BLaER1 (cell line): ENCODE measurements at regions not wholly inside any gene's neighbourhood (a gene's known extent, or its start where the extent isn't known, plus 50 kb on each side); places are given as distances from the start of the nearest gene placed in this dataset.

Source experiments
- H3K27ac ChIP-seq: shearing (Covaris generic); formaldehyde crosslinking; 2 replicates; pipeline ENCODE4 v1.8.1; 2022
- H3K27me3 ChIP-seq: shearing (Covaris generic); formaldehyde crosslinking; 2 replicates; pipeline ENCODE4 v1.8.1; 2022
- H3K36me3 ChIP-seq: shearing (Covaris generic); formaldehyde crosslinking; 2 replicates; pipeline ENCODE4 v1.8.1; 2022
- H3K4me1 ChIP-seq: shearing (Covaris generic); formaldehyde crosslinking; 2 replicates; pipeline ENCODE4 v1.8.1; 2022
- H3K4me2 ChIP-seq: shearing (Covaris generic); formaldehyde crosslinking; 2 replicates; pipeline ENCODE4 v1.8.1; 2022
- H3K4me3 ChIP-seq: shearing (Covaris generic); formaldehyde crosslinking; 2 replicates; pipeline ENCODE4 v1.8.1; 2022
- H3K9ac ChIP-seq: shearing (Covaris generic); formaldehyde crosslinking; 2 replicates; pipeline ENCODE4 v1.8.1; 2022
- H3K9me3 ChIP-seq: shearing (Covaris generic); formaldehyde crosslinking; 2 replicates; pipeline ENCODE4 v1.8.1; 2022
- H4K20me1 ChIP-seq: shearing (Covaris generic); formaldehyde crosslinking; 2 replicates; pipeline ENCODE4 v1.8.1; 2022
- Cebpa-rat ChIP-seq: shearing (Covaris generic); IDR thresholded peaks from 2 replicates; pipeline ENCODE4 v1.8.1; 2022

DNA sequence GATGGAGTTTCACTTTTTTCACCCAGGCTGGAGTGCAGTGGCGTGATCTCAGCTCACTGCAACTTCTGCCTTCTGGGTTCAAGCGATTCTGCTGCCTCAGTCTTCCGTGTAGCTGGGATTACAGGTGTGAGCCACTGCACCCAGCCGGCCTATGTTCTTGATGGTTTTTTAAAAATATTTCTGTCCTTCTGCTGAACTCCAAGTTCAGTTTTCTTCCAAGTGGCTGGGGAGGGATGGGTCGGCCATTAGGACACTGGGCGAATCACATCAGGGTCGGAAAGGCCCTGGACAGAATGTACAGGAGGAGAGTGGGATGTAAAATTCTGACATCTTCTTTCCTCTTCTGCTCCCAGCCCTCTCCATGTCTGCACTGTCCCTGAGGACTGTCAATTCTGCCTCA lies 289.6 kb downstream of the PTPRU start:
- H3K4me2 ChIP-seq, result no peak overlapping the region
- no peaks in the 10 kb centered on the region for H3K27me3 ChIP-seq
- peaks cover 26% of the 10 kb centered on the region for H3K9me3 ChIP-seq
- peaks cover 12% of the 10 kb centered on the region for H3K4me1 ChIP-seq
- H3K27ac ChIP-seq, result no peak overlapping the region
- no peak overlapping the region for H3K9ac ChIP-seq
- no peak overlapping the region for H3K4me3 ChIP-seq
- H3K36me3 ChIP-seq, result no peaks in the 10 kb centered on the region
- H4K20me1 ChIP-seq, result no peaks in the 10 kb centered on the region
- TF ChIP-seq Cebpa-rat, result no peak

DNA sequence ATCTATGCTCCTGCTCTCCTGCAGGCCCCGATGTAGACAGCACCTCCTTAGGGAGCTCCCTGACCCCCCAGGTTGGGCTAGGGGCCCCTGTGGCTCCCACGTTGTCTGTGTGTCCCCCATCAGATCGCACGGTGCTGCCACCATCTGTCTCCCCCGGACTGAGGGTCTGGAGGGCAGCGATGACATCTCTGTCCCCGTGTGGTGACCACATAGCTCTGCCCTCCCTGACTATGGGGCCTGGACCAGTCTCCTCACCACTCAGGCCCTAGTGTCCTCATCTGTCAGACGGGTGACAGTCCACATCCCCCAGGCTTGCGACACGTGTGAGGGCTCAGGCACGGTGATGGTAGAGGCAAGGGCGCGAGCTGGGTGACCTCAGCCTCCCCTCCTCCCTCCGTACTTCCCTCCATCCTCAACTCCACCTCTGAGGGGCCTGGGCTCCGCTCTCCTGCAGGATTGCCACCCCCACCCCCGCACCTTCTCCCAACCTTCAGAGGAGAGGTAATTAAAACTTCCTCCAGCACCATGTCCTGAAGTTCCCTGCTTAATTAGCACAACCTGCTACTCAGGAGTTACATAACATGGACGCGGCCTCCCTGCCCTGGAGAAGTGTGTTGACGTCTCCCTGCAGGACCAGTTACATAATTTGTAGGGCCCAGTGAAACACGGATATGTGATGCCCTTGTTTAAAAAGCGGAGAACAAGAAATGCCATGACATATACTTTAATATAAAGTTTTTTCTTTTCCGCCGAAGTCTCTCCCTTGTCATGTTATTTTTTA lies 288.2 kb downstream of the PTPRU start:
- Histone ChIP-seq H3K9me3 (peaks cover 11% of the 10 kb centered on the region), H3K9ac (no peak overlapping the region), H3K4me3 (no peak overlapping the region), H3K36me3 (no peaks in the 10 kb centered on the region), H3K4me1 (peaks cover 12% of the 10 kb centered on the region), H3K27me3 (no peaks in the 10 kb centered on the region), H3K27ac (no peak overlapping the region), H4K20me1 (no peaks in the 10 kb centered on the region), H3K4me2 (no peak overlapping the region)
- TF ChIP-seq Cebpa-rat, result no peak

DNA sequence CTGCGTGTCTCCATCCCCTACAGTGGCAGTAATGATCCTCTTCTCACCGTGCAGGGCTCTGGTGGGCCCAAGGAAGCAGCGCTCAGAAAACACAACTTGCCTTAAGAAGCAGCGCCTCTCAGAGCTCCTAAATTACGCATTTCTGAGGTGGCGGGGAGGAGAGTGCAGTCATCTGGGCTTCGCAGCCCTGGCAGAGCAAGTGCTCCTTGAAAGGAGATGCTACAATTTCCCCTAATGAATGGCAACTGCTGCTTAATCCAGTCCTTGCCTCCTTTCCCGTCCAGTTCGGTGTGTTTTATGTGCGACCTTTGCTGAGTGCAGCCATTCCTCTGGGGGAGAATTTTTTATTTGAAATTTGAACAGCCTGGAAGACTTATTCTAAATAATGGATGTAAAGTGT lies 287.3 kb downstream of the PTPRU start:
- Histone ChIP-seq H3K9me3 (peaks cover 4% of the 10 kb centered on the region; the same call in 1 of the 2 replicates), H3K27me3 (no peaks in the 10 kb centered on the region), H3K4me3 (no peak overlapping the region), H3K9ac (no peak overlapping the region), H3K36me3 (no peaks in the 10 kb centered on the region), H4K20me1 (no peaks in the 10 kb centered on the region), H3K4me2 (no peak overlapping the region), H3K4me1 (peaks cover 12% of the 10 kb centered on the region), H3K27ac (no peak overlapping the region)
- TF ChIP-seq Cebpa-rat, result no peak

- no peak overlapping the region for H3K4me3 ChIP-seq
- no peak overlapping the region for H3K27ac ChIP-seq
- TF ChIP-seq Cebpa-rat, result no peak
- H3K9me3 ChIP-seq, result no peaks in the 10 kb centered on the region
- H3K27me3 ChIP-seq, result no peaks in the 10 kb centered on the region
- peaks cover 12% of the 10 kb centered on the region for H3K4me1 ChIP-seq
- H4K20me1 ChIP-seq, result no peaks in the 10 kb centered on the region
- H3K9ac ChIP-seq, result no peak overlapping the region
- no peaks in the 10 kb centered on the region for H3K36me3 ChIP-seq
- H3K4me2 ChIP-seq, result no peak overlapping the region
These were observed 286.8 kb downstream of the PTPRU start for GRCh38 chr1:29523136-29523535.

GRCh38 chr1:29521811-29522580 lies 285.7 kb downstream of the PTPRU start:
- Histone ChIP-seq H3K9ac (no peak overlapping the region), H3K27ac (no peak overlapping the region), H3K36me3 (no peaks in the 10 kb centered on the region), H3K4me2 (no peak overlapping the region), H3K9me3 (no peaks in the 10 kb centered on the region), H3K27me3 (no peaks in the 10 kb centered on the region), H4K20me1 (no peaks in the 10 kb centered on the region), H3K4me3 (no peak overlapping the region), H3K4me1 (peaks cover under 1% of the 10 kb centered on the region; the same call in 1 of the 2 replicates)
- TF ChIP-seq Cebpa-rat, result no peak

DNA sequence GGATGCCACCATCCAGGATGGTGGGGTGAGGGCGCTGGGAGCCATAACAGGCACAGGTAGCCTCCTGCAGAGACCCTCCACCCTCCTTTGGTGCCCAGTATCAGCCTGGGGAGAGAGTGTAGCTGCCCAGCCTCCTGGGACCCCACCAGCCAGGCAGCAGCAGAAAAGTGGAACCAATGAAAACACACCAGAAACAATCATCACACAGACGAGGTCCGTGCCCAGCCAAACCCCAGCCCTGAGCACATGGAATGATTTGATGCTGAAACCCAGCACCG lies 285.1 kb downstream of the PTPRU start:
- H3K27ac ChIP-seq, result no peak overlapping the region
- no peaks in the 10 kb centered on the region; the same call in 1 of the 2 replicates for H3K4me1 ChIP-seq
- H3K27me3 ChIP-seq, result no peaks in the 10 kb centered on the region
- no peaks in the 10 kb centered on the region for H4K20me1 ChIP-seq
- TF ChIP-seq Cebpa-rat, result no peak
- H3K9me3 ChIP-seq, result no peaks in the 10 kb centered on the region
- no peak overlapping the region for H3K4me2 ChIP-seq
- no peak overlapping the region for H3K9ac ChIP-seq
- no peak overlapping the region for H3K4me3 ChIP-seq
- H3K36me3 ChIP-seq, result no peaks in the 10 kb centered on the region

DNA sequence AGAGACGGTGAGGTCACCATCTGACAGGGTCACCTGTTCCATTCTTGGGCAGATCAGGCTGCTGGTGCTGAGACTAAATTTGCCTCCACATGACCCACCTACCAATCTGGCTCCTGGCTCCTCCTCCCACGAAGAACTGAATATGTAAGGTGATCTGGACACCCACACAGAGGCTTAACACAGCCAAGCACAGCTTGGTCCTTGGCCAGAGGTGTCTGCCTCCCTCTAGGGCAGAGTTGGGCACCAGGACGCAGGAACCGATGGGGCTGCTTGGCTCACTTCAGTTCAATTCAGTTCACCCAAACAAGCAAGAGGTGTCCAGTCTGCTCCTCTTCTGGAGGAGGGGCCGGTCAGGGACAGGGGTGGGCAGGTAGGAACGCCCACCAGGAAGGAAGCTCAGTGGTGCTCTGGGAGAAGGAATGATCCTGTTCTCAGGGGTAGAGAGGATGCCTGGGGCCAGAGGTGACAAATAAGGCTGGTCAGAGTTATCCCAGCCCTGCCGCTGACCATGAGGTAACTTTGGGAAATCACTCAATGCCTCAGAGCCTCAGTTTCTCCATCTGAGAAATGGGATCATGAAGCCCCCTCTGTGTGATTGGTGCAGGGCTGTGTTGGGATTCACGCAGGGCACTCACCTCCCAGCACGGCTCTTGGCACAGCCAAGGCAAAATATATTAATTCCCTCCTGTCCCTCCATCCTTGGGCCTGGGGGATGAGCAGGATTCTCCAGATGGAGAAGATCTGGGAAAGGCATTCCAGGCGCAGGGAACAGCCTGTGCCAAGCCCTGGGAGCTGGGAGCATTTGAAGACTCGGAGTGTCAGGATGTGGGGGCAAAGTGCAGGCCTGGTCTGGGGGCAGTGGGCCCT lies 284.5 kb downstream of the PTPRU start:
- H4K20me1 ChIP-seq, result no peaks in the 10 kb centered on the region
- H3K4me3 ChIP-seq, result no peak overlapping the region
- H3K27ac ChIP-seq, result no peak overlapping the region
- H3K9me3 ChIP-seq, result no peaks in the 10 kb centered on the region
- H3K4me2 ChIP-seq, result no peak overlapping the region
- no peaks in the 10 kb centered on the region for H3K36me3 ChIP-seq
- no peaks in the 10 kb centered on the region for H3K27me3 ChIP-seq
- H3K9ac ChIP-seq, result no peak overlapping the region
- TF ChIP-seq Cebpa-rat, result no peak
- H3K4me1 ChIP-seq, result no peaks in the 10 kb centered on the region; the same call in 1 of the 2 replicates

DNA sequence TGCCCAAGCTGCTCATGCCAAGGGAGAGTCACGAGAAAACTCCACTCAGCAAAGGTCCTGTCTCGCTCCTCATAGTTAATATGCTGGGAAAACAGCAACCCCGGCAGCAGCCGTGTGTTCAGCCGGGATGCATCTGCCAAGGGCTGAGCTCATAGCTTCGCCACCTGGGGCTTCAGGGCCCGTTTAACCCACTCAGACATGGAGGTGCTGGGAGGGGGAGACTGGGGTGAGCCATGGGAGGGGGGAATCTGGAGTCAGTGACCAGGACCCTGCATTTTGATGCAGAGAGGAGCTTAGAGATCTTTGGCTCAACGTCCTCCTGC lies 283.4 kb downstream of the PTPRU start:
- no peak overlapping the region for H3K4me2 ChIP-seq
- no peak overlapping the region for H3K4me3 ChIP-seq
- TF ChIP-seq Cebpa-rat, result no peak
- H3K27ac ChIP-seq, result no peak overlapping the region
- H3K9ac ChIP-seq, result no peak overlapping the region
- H3K36me3 ChIP-seq, result no peaks in the 10 kb centered on the region
- no peaks in the 10 kb centered on the region for H3K27me3 ChIP-seq
- H3K4me1 ChIP-seq, result peaks cover 8% of the 10 kb centered on the region; the same call in 1 of the 2 replicates
- H4K20me1 ChIP-seq, result no peaks in the 10 kb centered on the region
- H3K9me3 ChIP-seq, result no peaks in the 10 kb centered on the region

DNA sequence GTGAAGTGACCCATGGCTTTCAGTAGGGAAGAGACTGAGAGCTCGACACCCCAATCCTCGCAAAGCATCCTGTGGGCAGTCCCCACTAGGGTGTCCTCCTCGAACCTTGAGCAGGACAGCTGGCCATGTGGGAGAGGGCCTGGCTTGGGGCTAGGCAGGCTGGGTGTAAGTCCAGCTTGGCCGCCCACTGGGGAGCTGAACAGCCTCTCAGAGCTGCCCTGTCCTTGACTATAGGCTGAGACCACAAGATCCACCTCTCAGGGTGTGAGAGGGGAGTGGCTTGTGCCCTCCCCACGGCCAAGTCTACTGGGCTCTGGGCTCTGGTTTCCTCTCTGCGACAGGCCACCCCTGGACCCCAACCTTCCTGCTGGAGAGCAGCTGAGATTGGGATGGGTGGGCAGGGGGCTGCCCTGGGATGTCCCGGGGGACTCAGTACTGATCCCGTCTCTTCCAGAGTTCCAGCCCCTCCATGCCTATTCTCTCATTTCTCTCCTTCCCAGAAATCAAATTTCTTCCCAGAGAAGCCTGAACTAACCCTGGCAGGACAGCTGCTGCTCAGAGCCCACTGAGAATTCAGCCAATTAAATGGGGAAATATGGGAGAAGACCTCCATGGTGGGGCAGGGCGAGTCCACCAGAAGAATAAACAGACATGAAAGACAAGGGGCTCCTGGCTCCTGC lies 282.9 kb downstream of the PTPRU start:
- no peak for TF ChIP-seq Cebpa-rat
- H3K4me2 ChIP-seq, result no peak overlapping the region

More for the DNA sequence above, 282.9 kb downstream of the PTPRU start:
- Histone ChIP-seq H3K9ac (no peak overlapping the region), H3K27me3 (no peaks in the 10 kb centered on the region), H3K27ac (no peak overlapping the region), H3K4me3 (no peak overlapping the region), H3K9me3 (no peaks in the 10 kb centered on the region), H3K36me3 (no peaks in the 10 kb centered on the region), H4K20me1 (no peaks in the 10 kb centered on the region), H3K4me1 (peaks cover 13% of the 10 kb centered on the region; the same call in 1 of the 2 replicates)
